Retinal pigment epithelial cell (primary cell): ENCODE measurements at regions not wholly inside any gene's neighbourhood (a gene's known extent, or its start where the extent isn't known, plus 50 kb on each side); places are given as distances from the start of the nearest gene placed in this dataset.
A peak's percentile ranks its signal among the peaks of the same experiment; 100 is the strongest.

ENCODE experiments used
- DNase-seq: peaks from one replicate; pipeline ENCODE4 v3.0.0-alpha.2; 2010; ENCODE audit warnings: low read depth
- H3K4me3 ChIP-seq: 2 replicates; pipeline ENCODE4 v1.5.1; 2011; ENCODE audit warnings: mild to moderate bottlenecking, low read length, control low read depth, moderate library complexity
- CTCF ChIP-seq: conservative IDR thresholded peaks from 2 replicates; pipeline ENCODE4 v1.5.1; 2011; ENCODE audit warnings: low read depth, low read length, control low read depth, inconsistent platforms

DNA sequence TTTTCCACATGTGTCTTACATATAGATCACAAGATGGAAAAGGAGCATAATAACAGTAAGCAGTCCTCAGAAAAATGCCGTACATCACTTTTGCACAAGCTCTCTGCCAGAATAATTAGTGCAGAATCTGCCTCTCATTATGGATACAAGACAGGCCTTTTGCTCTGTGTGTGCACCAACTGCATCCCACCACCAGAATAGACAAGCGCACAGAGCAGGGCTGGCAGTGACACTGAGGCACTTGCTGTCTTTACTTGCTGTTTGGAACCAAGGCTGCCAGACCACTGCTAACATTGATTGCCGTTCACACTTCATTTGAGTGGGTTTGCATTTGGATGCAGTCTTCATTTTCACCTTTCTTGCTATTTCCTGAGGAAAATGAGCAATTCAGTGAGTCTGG is 741.3 kb downstream of the TLE1 start:
- no peak for TF ChIP-seq CTCF
- DNase-seq: no peak

DNA sequence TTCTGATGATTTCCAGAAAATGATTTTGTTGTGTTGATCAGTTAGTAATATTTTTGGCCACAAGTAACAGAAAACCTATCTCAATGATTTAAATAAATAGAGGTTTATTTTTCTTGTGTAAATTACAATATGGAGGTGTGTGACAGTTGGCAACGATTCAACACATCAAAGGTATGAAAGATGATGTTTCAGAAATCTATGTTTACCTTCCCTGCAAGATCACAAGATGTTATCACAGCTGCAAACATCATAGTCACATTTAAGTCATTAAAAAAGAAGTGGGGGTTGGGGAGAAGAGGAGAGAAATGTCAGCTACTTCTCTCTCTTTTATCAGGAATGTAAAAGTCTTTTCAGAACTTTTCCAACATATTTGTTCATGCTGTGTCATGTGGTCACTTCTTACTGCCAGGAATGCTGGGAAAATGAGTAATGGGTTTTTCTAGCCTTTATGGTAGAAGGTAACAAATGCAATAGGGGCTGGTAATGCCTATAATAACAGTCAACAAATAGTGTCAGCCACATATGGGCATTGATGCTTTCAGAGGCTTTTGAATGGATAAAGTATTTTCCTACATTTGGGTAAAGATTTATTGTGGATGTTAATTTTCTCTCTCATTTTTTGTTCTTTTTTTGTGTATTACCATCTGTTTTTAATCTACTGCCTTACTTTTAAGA is 742.7 kb downstream of the TLE1 start:
- DNase-seq: no peak
- no peak for TF ChIP-seq CTCF
- H3K4me3 ChIP-seq: no peak overlapping the region

More for the DNA sequence above, 741.3 kb downstream of the TLE1 start:
- no peak overlapping the region for H3K4me3 ChIP-seq

GRCh38 chr9:80945436-80945835 is 743.9 kb downstream of the TLE1 start:
- TF ChIP-seq CTCF: no peak
- no peak overlapping the region for H3K4me3 ChIP-seq
- peak; percentile 52 for DNase-seq

GRCh38 chr9:80937645-80938044 is 751.7 kb downstream of the TLE1 start:
- TF ChIP-seq CTCF: no peak
- DNase-seq: no peak
- no peak overlapping the region for H3K4me3 ChIP-seq

DNA sequence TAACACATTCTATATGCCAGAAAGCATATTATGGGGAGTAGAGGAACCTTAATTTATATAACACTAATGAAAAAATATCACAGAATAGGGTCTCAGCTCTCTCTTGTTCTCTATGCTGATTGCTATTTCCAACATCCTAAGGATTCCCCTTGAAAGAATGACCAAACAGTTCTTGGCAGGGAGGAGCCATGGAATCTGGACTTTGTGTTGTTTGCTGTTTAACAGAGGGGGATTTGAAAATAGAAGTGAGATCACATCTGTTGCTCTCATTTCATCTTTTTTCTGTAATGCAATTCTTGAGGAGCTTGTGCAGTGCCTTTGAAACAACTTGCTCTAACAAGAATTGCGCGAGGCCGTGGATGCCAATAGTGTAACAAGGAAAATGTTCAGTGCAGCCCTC is 755.3 kb downstream of the TLE1 start:
- TF ChIP-seq CTCF: no peak
- no peak for DNase-seq
- H3K4me3 ChIP-seq: no peak overlapping the region

- no peak overlapping the region for H3K4me3 ChIP-seq
- TF ChIP-seq CTCF: no peak
- no peak for DNase-seq
Observed at GRCh38 chr9:80932947-80933780, 756.2 kb downstream of the TLE1 start.

- H3K4me3 ChIP-seq: no peak overlapping the region
- DNase-seq: no peak
- TF ChIP-seq CTCF: no peak
Observed at GRCh38 chr9:80932181-80932580, 757.2 kb downstream of the TLE1 start.
